ENCODE measurements at regions not wholly inside any gene's neighbourhood (a gene's known extent, or its start where the extent isn't known, plus 50 kb on each side); places are given as distances from the start of the nearest gene placed in this dataset.

DNA sequence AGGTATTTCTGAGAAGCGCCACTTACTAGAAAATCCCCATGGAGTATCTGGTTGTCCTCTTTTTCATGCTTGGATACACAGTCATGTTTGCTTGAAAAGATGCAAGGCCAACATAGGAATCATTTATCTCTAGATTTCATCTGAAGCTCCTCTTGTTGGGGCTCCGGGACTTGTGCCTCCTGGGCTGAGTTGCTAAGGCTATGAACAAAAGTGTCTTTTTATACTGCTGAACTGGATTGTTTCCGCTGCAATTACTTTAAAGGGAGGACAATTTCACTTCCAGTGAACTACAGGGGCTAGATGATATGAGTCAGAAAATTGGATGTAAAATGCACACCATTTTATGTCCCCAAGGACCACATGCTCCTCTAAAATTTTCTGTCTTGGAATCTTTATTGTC lies 114.1 kb downstream of the TNFSF13B start:
- in situ Hi-C loops (cut with HindIII; ENCODE audit: extremely low pct_ligation_motif_present, low pct_unique_long_range_greater_than_20kb): no loop called here
- DNase-seq (ENCODE audit: low spot score) (no peak), ATAC-seq (no peak), FAIRE-seq (no peak)
- H3K79me2 ChIP-seq (ENCODE audit: insufficient read depth, low read length): no peaks in the 10 kb centered on the region
- no peaks in the 10 kb centered on the region for H3K27me3 ChIP-seq (ENCODE audit: control insufficient read depth in 1 of 2, insufficient read depth in 2 of 2, low read length in 2 of 2)
- no peak overlapping the region for H2AFZ ChIP-seq (ENCODE audit: low read length)
- no peak overlapping the region for H3K27ac ChIP-seq (ENCODE audit: extremely low read length, insufficient read depth, low read length)
- H3K36me3 ChIP-seq (replicated peaks in 1 of 2; ENCODE audit: control insufficient read depth in 1 of 2, insufficient read depth in 2 of 2, low read length in 2 of 2): no peaks in the 10 kb centered on the region
- intact Hi-C loops (cut with micrococcal nuclease; ENCODE audit: unreplicated experiment): no loop called here
- no peaks in the 10 kb centered on the region for H3K4me1 ChIP-seq (ENCODE audit: insufficient read depth, low read length)
- H4K20me1 ChIP-seq (ENCODE audit: insufficient read depth, low read length): no peaks in the 10 kb centered on the region
- no TSS peak for BruUV-seq (replicated peaks)
- H3K9ac ChIP-seq (ENCODE audit: insufficient read depth, low read depth, low read length): no peak overlapping the region
- no peak for TF ChIP-seq THYN1 (CRISPR knock-in tag; IDR thresholded peaks at IDR 0.05; ENCODE audit: borderline replicate concordance, low read depth)
- no peak for TF ChIP-seq ZNF773 (CRISPR knock-in tag; IDR thresholded peaks at IDR 0.05; ENCODE audit: borderline replicate concordance)
- no peak for TF ChIP-seq ESRRA (CRISPR knock-in tag; IDR thresholded peaks at IDR 0.05; ENCODE audit: low read depth)
- TF ChIP-seq, protein P1, sequence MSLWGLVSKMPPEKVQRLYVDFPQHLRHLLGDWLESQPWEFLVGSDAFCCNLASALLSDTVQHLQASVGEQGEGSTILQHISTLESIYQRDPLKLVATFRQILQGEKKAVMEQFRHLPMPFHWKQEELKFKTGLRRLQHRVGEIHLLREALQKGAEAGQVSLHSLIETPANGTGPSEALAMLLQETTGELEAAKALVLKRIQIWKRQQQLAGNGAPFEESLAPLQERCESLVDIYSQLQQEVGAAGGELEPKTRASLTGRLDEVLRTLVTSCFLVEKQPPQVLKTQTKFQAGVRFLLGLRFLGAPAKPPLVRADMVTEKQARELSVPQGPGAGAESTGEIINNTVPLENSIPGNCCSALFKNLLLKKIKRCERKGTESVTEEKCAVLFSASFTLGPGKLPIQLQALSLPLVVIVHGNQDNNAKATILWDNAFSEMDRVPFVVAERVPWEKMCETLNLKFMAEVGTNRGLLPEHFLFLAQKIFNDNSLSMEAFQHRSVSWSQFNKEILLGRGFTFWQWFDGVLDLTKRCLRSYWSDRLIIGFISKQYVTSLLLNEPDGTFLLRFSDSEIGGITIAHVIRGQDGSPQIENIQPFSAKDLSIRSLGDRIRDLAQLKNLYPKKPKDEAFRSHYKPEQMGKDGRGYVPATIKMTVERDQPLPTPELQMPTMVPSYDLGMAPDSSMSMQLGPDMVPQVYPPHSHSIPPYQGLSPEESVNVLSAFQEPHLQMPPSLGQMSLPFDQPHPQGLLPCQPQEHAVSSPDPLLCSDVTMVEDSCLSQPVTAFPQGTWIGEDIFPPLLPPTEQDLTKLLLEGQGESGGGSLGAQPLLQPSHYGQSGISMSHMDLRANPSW (CRISPR knock-in tag; IDR thresholded peaks at IDR 0.05; ENCODE audit: borderline replicate concordance): no peak
- TF ChIP-seq, protein P2, sequence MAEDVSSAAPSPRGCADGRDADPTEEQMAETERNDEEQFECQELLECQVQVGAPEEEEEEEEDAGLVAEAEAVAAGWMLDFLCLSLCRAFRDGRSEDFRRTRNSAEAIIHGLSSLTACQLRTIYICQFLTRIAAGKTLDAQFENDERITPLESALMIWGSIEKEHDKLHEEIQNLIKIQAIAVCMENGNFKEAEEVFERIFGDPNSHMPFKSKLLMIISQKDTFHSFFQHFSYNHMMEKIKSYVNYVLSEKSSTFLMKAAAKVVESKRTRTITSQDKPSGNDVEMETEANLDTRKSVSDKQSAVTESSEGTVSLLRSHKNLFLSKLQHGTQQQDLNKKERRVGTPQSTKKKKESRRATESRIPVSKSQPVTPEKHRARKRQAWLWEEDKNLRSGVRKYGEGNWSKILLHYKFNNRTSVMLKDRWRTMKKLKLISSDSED (CRISPR knock-in tag; IDR thresholded peaks at IDR 0.05): no peak
- TF ChIP-seq ZNF577 (CRISPR knock-in tag; IDR thresholded peaks at IDR 0.05; ENCODE audit: borderline replicate concordance, low read depth): no peak
- no peak overlapping the region for H3K4me2 ChIP-seq (ENCODE audit: low read depth, low read length)
- ChIA-PET CTCF (ENCODE audit: low intra/inter-chr PET ratio, low total read pairs) (no interaction called here), POLR2A (no interaction called here)
- no peak overlapping the region for H3K4me3 ChIP-seq (replicated peaks in 1 of 3; ENCODE audit: insufficient read depth in 1 of 3, low read depth in 2 of 3, low read length in 3 of 3)
- WGBS (ENCODE audit: low lambda C conversion rate): 22% methylated on average over 3 of the region's 3 CpGs
- H3K9me3 ChIP-seq (ENCODE audit: low read length): peaks cover 19% of the 10 kb centered on the region
